ENCODE measurements at regions not wholly inside any gene's neighbourhood (a gene's known extent, or its start where the extent isn't known, plus 50 kb on each side); places are given as distances from the start of the nearest gene placed in this dataset.

DNA sequence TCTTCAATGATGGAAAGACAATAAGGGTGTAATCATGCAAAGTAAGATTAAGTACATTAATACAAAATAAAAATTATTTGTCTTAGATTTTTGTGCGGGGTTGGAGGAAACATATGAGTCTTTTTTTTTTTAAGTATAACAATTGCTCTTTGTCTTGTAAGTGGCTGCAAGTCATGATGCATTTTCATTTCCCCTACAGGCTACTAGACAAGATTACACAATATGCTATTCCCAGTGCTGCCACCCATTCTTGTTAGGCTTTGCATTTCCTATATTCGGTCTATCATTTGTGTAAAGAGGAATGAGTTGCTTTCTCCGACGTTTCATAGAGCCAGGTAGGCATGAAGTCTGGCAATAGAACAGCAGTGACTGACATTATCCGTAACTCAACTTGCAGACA is 294.2 kb upstream of the CYLC2 start:
- Mint-ChIP-seq H3K4me3 (no peak overlapping the region), H3K27ac (no peak overlapping the region), H3K9me3 (ENCODE audit: insufficient read depth) (peaks cover 3% of the 10 kb centered on the region), H3K27me3 (no peaks in the 10 kb centered on the region), H3K4me1 (no peaks in the 10 kb centered on the region)
- no peak overlapping the region for H3K4me2 ChIP-seq (replicated peaks; ENCODE audit: low read depth, low read length, poor library complexity, severe bottlenecking)
- H4K20me1 ChIP-seq (ENCODE audit: control insufficient read depth, insufficient read depth, low read length, poor library complexity, severe bottlenecking): no peaks in the 10 kb centered on the region
- POLR2A ChIA-PET: no interaction called here
- DNase-seq (no peak), ATAC-seq (ENCODE audit: low read depth) (no peak)
- H3K27me3 ChIP-seq (replicated peaks in 1 of 4; ENCODE audit: control extremely low read depth in 1 of 4, control insufficient read depth in 3 of 4, insufficient read depth in 4 of 4, low read length in 3 of 4): no peaks in the 10 kb centered on the region
- H3K27ac ChIP-seq (ENCODE audit: low read length in 2 of 2): no peak overlapping the region
- no peak overlapping the region for H3K4me3 ChIP-seq (ENCODE audit: control extremely low read depth in 1 of 5, extremely low read depth in 1 of 5, insufficient read depth in 1 of 5, low read depth in 2 of 5, low read length in 4 of 5)
- intact Hi-C loops (cut with micrococcal nuclease): no loop called here
- no CpG with 5 or more reads among the region's 5 CpGs for WGBS (ENCODE audit: insufficient coverage)
- H3K4me1 ChIP-seq (ENCODE audit: control insufficient read depth in 2 of 2, insufficient read depth in 2 of 2, low read length in 2 of 2): no peaks in the 10 kb centered on the region
- H3K79me2 ChIP-seq (ENCODE audit: control insufficient read depth, insufficient read depth, low read length): no peaks in the 10 kb centered on the region
- H2AFZ ChIP-seq (ENCODE audit: insufficient read depth, low read depth, low read length, poor library complexity, severe bottlenecking): no peak overlapping the region
- H3K36me3 ChIP-seq (replicated peaks in 1 of 2; ENCODE audit: control extremely low read depth in 1 of 2, control insufficient read depth in 1 of 2, extremely low read depth in 1 of 2, insufficient read depth in 2 of 2, low read length in 1 of 2): no peaks in the 10 kb centered on the region
- CTCF ChIA-PET: no interaction called here
- H3K9ac ChIP-seq (ENCODE audit: low read length): no peak overlapping the region
- no peaks in the 10 kb centered on the region for H3K9me3 ChIP-seq (ENCODE audit: control extremely low read depth in 1 of 3, control insufficient read depth in 2 of 3, insufficient read depth in 1 of 3, low read length in 2 of 3)
- TF ChIP-seq EZH2 (IDR thresholded peaks at IDR 0.05; ENCODE audit: borderline replicate concordance, insufficient read depth, low read depth, low read length, poor library complexity, severe bottlenecking) (no peak), CTCF (IDR thresholded peaks at IDR 0.05) (no peak)

- H3K9me3 Mint-ChIP-seq (ENCODE audit: insufficient read depth): peaks cover 6% of the 10 kb centered on the region
- no peak overlapping the region for H3K4me2 ChIP-seq (replicated peaks; ENCODE audit: low read depth, low read length, poor library complexity, severe bottlenecking)
- no peaks in the 10 kb centered on the region for H3K4me1 Mint-ChIP-seq
- no peak overlapping the region for H3K27ac ChIP-seq (ENCODE audit: low read length in 2 of 2)
- no peak overlapping the region for H3K9ac ChIP-seq (ENCODE audit: low read length)
- no peaks in the 10 kb centered on the region for H3K36me3 ChIP-seq (replicated peaks in 1 of 2; ENCODE audit: control extremely low read depth in 1 of 2, control insufficient read depth in 1 of 2, extremely low read depth in 1 of 2, insufficient read depth in 2 of 2, low read length in 1 of 2)
- WGBS (ENCODE audit: insufficient coverage): 79% methylated on average over 3 of the region's 3 CpGs
- no peaks in the 10 kb centered on the region for H3K79me2 ChIP-seq (ENCODE audit: control insufficient read depth, insufficient read depth, low read length)
- H4K20me1 ChIP-seq (ENCODE audit: control insufficient read depth, insufficient read depth, low read length, poor library complexity, severe bottlenecking): no peaks in the 10 kb centered on the region
- intact Hi-C loops (cut with micrococcal nuclease): no loop called here
- H3K27ac Mint-ChIP-seq: no peak overlapping the region
- no peak overlapping the region for H3K4me3 Mint-ChIP-seq
- H3K4me3 ChIP-seq (ENCODE audit: control extremely low read depth in 1 of 5, extremely low read depth in 1 of 5, insufficient read depth in 1 of 5, low read depth in 2 of 5, low read length in 4 of 5): no peak overlapping the region
- no peaks in the 10 kb centered on the region for H3K27me3 Mint-ChIP-seq
- POLR2A ChIA-PET: no interaction called here
- no peak for TF ChIP-seq CTCF (IDR thresholded peaks at IDR 0.05)
- TF ChIP-seq EZH2 (IDR thresholded peaks at IDR 0.05; ENCODE audit: borderline replicate concordance, insufficient read depth, low read depth, low read length, poor library complexity, severe bottlenecking): no peak
- CTCF ChIA-PET: no interaction called here
- no peaks in the 10 kb centered on the region for H3K4me1 ChIP-seq (ENCODE audit: control insufficient read depth in 2 of 2, insufficient read depth in 2 of 2, low read length in 2 of 2)
- H3K27me3 ChIP-seq (replicated peaks in 1 of 4; ENCODE audit: control extremely low read depth in 1 of 4, control insufficient read depth in 3 of 4, insufficient read depth in 4 of 4, low read length in 3 of 4): no peaks in the 10 kb centered on the region
- H3K9me3 ChIP-seq (ENCODE audit: control extremely low read depth in 1 of 3, control insufficient read depth in 2 of 3, insufficient read depth in 1 of 3, low read length in 2 of 3): peaks cover 0 to 3% (median 0%) of the 10 kb centered on the region in 3 donors
- no peak overlapping the region for H2AFZ ChIP-seq (ENCODE audit: insufficient read depth, low read depth, low read length, poor library complexity, severe bottlenecking)
- ATAC-seq (ENCODE audit: low read depth) (no peak), DNase-seq (no peak)
Observed at GRCh38 chr9:102669220-102669619, 325.9 kb upstream of the CYLC2 start.

All from B cell (primary cell).